Spleen (tissue), 7 donors: ENCODE measurements at regions not wholly inside any gene's neighbourhood (a gene's known extent, or its start where the extent isn't known, plus 50 kb on each side); places are given as distances from the start of the nearest gene placed in this dataset.

Source experiments
- POLR2A ChIP-seq, 3 donors: fragments of 450-650 bp; IDR thresholded peaks; one replicate each; pipeline ENCODE4 v1.5.1; 2017; ENCODE audit warnings: antibody characterized with exemption in 3 of 3, mild to moderate bottlenecking in 1 of 3
- TF ChIP-seq, protein P1 (sequence below), 11 experiments: fragments of 200-600 bp in 7 of 11; fragments of 450-650 bp in 4 of 11; sonication (generic) in 4 of 11; IDR thresholded peaks in 8 of 11; conservative IDR thresholded peaks in 3 of 11; 1 replicate in 7 of 11; 2 replicates in 4 of 11; pipeline versions ENCODE4 v1.4.0 to v1.8.0; 2016 to 2021; ENCODE audit warnings: antibody characterized with exemption in 11 of 11, inconsistent platforms in 4 of 11, mild to moderate bottlenecking in 1 of 11
- donor health status: DM: no; HTN: no; CAD: no; lungs with moderate emphysema.
- donor health status: DM: no; HTN: no; CAD: no.
- donor health status: DM: no; HTN: no; CAD: no.

DNA sequence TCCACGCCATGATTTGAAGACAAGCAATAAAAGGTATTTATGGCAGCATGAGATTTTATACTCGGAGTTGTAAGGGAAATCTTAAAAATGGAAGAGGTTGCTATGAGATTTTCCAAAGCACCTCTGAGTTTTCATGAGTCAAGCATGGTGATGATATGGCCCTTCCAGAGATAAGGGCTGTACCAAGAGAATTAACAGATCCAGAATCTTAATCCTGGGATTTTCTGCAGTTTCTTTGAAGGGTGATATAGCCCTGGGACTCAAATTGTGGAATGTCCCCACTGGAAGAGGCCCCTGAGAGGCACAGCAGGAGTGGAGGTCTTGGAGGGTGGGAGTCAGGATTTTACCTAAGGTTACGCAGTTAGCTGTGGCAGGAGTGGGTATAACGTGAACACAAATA lies 243.3 kb downstream of the ZNF621 start:
- TF ChIP-seq, protein P1, sequence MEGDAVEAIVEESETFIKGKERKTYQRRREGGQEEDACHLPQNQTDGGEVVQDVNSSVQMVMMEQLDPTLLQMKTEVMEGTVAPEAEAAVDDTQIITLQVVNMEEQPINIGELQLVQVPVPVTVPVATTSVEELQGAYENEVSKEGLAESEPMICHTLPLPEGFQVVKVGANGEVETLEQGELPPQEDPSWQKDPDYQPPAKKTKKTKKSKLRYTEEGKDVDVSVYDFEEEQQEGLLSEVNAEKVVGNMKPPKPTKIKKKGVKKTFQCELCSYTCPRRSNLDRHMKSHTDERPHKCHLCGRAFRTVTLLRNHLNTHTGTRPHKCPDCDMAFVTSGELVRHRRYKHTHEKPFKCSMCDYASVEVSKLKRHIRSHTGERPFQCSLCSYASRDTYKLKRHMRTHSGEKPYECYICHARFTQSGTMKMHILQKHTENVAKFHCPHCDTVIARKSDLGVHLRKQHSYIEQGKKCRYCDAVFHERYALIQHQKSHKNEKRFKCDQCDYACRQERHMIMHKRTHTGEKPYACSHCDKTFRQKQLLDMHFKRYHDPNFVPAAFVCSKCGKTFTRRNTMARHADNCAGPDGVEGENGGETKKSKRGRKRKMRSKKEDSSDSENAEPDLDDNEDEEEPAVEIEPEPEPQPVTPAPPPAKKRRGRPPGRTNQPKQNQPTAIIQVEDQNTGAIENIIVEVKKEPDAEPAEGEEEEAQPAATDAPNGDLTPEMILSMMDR (IDR thresholded peaks at IDR 0.05 in 8 of 11, conservative IDR thresholded peaks at IDR 0.05 in 3 of 11) = no peak
- no peak for TF ChIP-seq POLR2A (IDR thresholded peaks at IDR 0.05)
